Spleen (tissue), 11 donors: ENCODE measurements at regions not wholly inside any gene's neighbourhood (a gene's known extent, or its start where the extent isn't known, plus 50 kb on each side); places are given as distances from the start of the nearest gene placed in this dataset.
A peak's percentile ranks its signal among the peaks of the same experiment; 100 is the strongest.

ENCODE experiments used
- DNase-seq: peaks from one replicate; pipeline ENCODE4 v3.0.0-alpha.2; 2020
- H3K27ac ChIP-seq, 8 donors: fragments of 200-600 bp; sonication (generic) in 7 of 8; 1 replicate in 4 of 8; 2 replicates in 4 of 8; pipeline versions ENCODE4 v1.5.0 to v1.8.0; 2016 to 2021; ENCODE audit warnings: inconsistent platforms in 4 of 8, mild to moderate bottlenecking in 4 of 8, moderate library complexity in 1 of 8
- H3K27me3 ChIP-seq, 7 donors: fragments of 200-600 bp; sonication (generic) in 6 of 7; replicated peaks in 1 of 7; 1 replicate in 4 of 7; 2 replicates in 3 of 7; pipeline versions ENCODE4 v1.5.0 to v1.8.0; 2016 to 2021; ENCODE audit warnings: inconsistent platforms in 3 of 7, mild to moderate bottlenecking in 1 of 7
- H3K36me3 ChIP-seq, 6 donors: fragments of 200-600 bp; sonication (generic) in 5 of 6; 1 replicate in 4 of 6; 2 replicates in 2 of 6; pipeline versions ENCODE4 v1.5.0 to v1.8.0; 2016 to 2021; ENCODE audit warnings: inconsistent platforms in 2 of 6
- H3K4me1 ChIP-seq, 6 donors: fragments of 200-600 bp; sonication (generic) in 5 of 6; 1 replicate in 3 of 6; 2 replicates in 3 of 6; pipeline versions ENCODE4 v1.5.0 to v1.8.0; 2016 to 2021; ENCODE audit warnings: inconsistent platforms in 3 of 6
- H3K4me3 ChIP-seq, 8 donors: fragments of 200-600 bp; sonication (generic) in 7 of 8; 1 replicate in 4 of 8; 2 replicates in 4 of 8; pipeline versions ENCODE4 v1.5.0 to v1.8.0; 2016 to 2021; ENCODE audit warnings: inconsistent platforms in 4 of 8, mild to moderate bottlenecking in 4 of 8, moderate library complexity in 2 of 8
- H3K9me3 ChIP-seq, 8 donors: fragments of 200-600 bp; sonication (generic) in 7 of 8; 1 replicate in 4 of 8; 2 replicates in 4 of 8; pipeline versions ENCODE4 v1.5.0 to v1.8.0; 2016 to 2021; ENCODE audit warnings: inconsistent platforms in 4 of 8
- POLR2A ChIP-seq, 3 donors: fragments of 450-650 bp; IDR thresholded peaks; one replicate each; pipeline ENCODE4 v1.5.1; 2017; ENCODE audit warnings: antibody characterized with exemption in 3 of 3, mild to moderate bottlenecking in 1 of 3
- POLR2AphosphoS5 ChIP-seq, 3 donors: sonication (generic); formaldehyde crosslinking; IDR thresholded peaks; one replicate each; pipeline ENCODE4 v1.5.1; 2017; ENCODE audit warnings: antibody characterized with exemption in 3 of 3
- WGBS, 5 donors: extraction: QIAGEN DNeasy Blood & Tissue Kit in 3 of 5; methylation state at CpG; one replicate each; pipeline versions ENCODE4 v1.1.5 to v1.1.7; 2013 to 2018; 5-methylcytosine and 5-hydroxymethylcytosine counted together
- intact Hi-C: fragments of 100-400 bp; cut with DNase I; formaldehyde crosslinking; loops from one replicate; pipeline ENCODE4 v1.15.0; 2023; ENCODE audit warnings: low total_unique reads
- TF ChIP-seq, protein P1 (sequence below), 11 experiments: fragments of 200-600 bp in 7 of 11; fragments of 450-650 bp in 4 of 11; sonication (generic) in 4 of 11; IDR thresholded peaks in 8 of 11; conservative IDR thresholded peaks in 3 of 11; 1 replicate in 7 of 11; 2 replicates in 4 of 11; pipeline versions ENCODE4 v1.4.0 to v1.8.0; 2016 to 2021; ENCODE audit warnings: antibody characterized with exemption in 11 of 11, inconsistent platforms in 4 of 11, mild to moderate bottlenecking in 1 of 11
- donor health status: healthy with polysubstance abuse.
- donor health status: DM: no; HTN: no; CAD: no; lungs with moderate emphysema.
- donor health status: DM: no; HTN: no; CAD: no.
- donor health status: Bipolar disorder and iron deficiency.
- donor health status: healthy.
- donor health status: DM: no; HTN: no; CAD: no.
- donor health status: DM: yes; HTN: yes; CAD: no.

DNA sequence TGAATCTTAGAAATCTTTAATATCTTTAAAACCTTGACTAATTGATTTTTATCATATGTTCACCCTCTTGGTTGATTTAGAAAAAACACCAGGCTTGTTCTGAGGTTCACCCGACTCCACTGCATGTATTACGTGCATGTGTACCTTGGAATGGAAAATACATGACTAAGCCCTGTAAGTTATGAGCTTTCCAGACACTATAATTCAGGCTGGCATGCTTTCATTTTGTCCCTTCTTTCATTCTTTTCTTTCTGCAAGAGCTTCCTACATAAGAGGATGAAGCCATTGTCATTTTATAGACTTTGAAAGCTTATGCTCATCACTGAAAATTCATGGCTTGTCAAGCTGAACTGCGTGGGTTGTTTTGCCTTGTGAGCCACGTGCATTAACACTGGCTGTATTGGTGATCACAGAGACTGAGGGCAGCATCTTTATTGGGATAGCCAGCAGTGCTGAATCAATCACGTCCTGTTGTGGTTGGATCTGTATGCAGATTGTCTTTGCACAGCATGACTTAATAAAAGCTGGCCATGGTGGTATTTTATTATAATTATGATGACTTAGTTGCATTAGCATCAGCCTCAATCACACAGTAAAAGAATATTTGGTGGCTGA is 141.9 kb downstream of the SLIT2 start:
- H3K27ac ChIP-seq: no peak overlapping the region
- no peaks in the 10 kb centered on the region for H3K27me3 ChIP-seq
- no peak for DNase-seq

DNA sequence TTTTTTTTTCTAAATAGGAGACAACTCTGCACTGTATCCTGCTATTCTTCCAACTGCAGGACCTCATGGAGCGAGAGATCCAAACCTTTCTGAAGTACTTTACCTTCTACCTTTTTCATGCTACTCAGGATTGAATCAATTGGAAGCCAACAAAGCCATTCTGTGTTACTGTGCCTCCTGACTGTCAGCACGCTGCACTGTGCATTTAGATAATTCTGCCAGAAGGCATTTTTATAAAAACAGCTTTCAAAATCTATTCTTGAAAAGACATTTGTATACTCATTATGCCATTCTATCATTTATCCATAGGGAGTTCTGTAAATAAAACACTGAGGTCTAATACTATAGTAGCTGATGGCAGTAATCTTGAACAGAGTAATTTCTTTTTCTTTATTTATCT is 142.8 kb downstream of the SLIT2 start:
- no peak overlapping the region for H3K27ac ChIP-seq
- no peaks in the 10 kb centered on the region for H3K9me3 ChIP-seq
- H3K4me3 ChIP-seq: no peak overlapping the region
- WGBS, 5 donors: 77 to 90% (median 82%) methylated on average over 2 of the region's 2 CpGs
- no peak for DNase-seq
- intact Hi-C loops: no loop called here
- H3K27me3 ChIP-seq: no peaks in the 10 kb centered on the region
- no peaks in the 10 kb centered on the region for H3K4me1 ChIP-seq
- TF ChIP-seq POLR2A (IDR thresholded peaks at IDR 0.05) (no peak), POLR2AphosphoS5 (IDR thresholded peaks at IDR 0.05) (no peak)
- TF ChIP-seq, protein P1, sequence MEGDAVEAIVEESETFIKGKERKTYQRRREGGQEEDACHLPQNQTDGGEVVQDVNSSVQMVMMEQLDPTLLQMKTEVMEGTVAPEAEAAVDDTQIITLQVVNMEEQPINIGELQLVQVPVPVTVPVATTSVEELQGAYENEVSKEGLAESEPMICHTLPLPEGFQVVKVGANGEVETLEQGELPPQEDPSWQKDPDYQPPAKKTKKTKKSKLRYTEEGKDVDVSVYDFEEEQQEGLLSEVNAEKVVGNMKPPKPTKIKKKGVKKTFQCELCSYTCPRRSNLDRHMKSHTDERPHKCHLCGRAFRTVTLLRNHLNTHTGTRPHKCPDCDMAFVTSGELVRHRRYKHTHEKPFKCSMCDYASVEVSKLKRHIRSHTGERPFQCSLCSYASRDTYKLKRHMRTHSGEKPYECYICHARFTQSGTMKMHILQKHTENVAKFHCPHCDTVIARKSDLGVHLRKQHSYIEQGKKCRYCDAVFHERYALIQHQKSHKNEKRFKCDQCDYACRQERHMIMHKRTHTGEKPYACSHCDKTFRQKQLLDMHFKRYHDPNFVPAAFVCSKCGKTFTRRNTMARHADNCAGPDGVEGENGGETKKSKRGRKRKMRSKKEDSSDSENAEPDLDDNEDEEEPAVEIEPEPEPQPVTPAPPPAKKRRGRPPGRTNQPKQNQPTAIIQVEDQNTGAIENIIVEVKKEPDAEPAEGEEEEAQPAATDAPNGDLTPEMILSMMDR (IDR thresholded peaks at IDR 0.05 in 8 of 11, conservative IDR thresholded peaks at IDR 0.05 in 3 of 11): no peak
- no peaks in the 10 kb centered on the region for H3K36me3 ChIP-seq

More for the DNA sequence above, 141.9 kb downstream of the SLIT2 start:
- H3K9me3 ChIP-seq: no peaks in the 10 kb centered on the region
- 68 to 81% (median 70%) methylated on average over 5 of the region's 5 CpGs for WGBS, 5 donors
- TF ChIP-seq POLR2AphosphoS5 (IDR thresholded peaks at IDR 0.05) (no peak), POLR2A (IDR thresholded peaks at IDR 0.05) (no peak)
- TF ChIP-seq, protein P1 (IDR thresholded peaks at IDR 0.05 in 8 of 11, conservative IDR thresholded peaks at IDR 0.05 in 3 of 11): no peak
- H3K4me1 ChIP-seq: no peaks in the 10 kb centered on the region
- H3K36me3 ChIP-seq: no peaks in the 10 kb centered on the region
- intact Hi-C loops: no loop called here
- no peak overlapping the region for H3K4me3 ChIP-seq

DNA sequence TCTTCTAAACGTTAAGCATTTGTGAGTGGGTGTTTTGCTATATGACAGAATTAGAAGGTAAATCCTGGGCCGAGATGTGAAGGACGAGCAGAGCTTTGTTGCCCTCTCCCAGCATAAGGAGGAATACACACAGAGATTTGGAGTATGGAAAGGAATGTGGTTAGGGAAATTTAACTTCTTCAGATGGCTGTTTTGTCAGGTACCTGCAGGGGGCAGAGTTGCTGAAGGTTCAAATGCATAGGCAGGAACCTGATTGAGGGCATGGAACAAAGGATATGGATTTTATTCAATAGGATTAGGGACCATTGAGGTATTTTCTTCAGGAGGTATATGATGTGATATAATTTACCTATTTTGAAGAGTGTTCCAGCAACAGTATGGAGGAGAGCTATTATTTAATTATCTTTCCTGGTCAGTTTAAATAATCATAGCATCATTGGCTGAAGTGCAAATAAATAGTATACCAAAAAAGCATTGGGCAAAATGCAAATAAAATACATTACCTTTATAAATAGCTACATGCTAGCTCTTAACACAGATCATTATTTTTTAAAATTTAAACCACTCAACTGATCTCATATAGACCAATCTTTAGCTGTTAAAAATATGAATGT is 143.6 kb downstream of the SLIT2 start:
- no peak overlapping the region for H3K4me3 ChIP-seq
- no peaks in the 10 kb centered on the region for H3K27me3 ChIP-seq
- intact Hi-C loops: no loop called here
- no peaks in the 10 kb centered on the region for H3K36me3 ChIP-seq
- no peaks in the 10 kb centered on the region for H3K9me3 ChIP-seq
- TF ChIP-seq, protein P1 (IDR thresholded peaks at IDR 0.05 in 8 of 11, conservative IDR thresholded peaks at IDR 0.05 in 3 of 11): peak in 4 of 11 experiments; percentile 33 to 48 (median 40)
- no peak for TF ChIP-seq POLR2A (IDR thresholded peaks at IDR 0.05)
- no peaks in the 10 kb centered on the region for H3K4me1 ChIP-seq
- no peak overlapping the region for H3K27ac ChIP-seq
- no peak for DNase-seq
- WGBS, 5 donors: 26 to 38% (median 35%) methylated on average over 3 of the region's 3 CpGs

DNA sequence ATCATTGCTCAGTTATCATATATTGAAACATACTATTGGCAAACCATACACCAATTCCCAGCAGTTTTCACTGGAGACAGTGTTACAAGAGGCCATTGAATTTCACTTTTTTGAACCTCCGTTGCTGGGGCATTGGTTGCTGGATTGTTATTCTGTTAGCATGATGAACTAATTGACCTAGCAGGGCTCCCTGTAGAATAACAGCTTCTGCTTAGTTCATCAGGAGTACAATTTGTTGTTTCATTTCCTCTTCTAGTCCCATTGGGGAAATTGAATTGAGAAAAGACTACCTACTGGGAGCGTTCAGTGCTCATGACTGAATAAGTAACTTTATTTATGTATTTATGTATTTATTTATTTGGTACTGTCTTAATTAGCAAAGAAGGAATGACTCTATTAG is 151.6 kb downstream of the SLIT2 start:
- intact Hi-C loops: no loop called here
- Histone ChIP-seq H3K36me3 (no peaks in the 10 kb centered on the region), H3K9me3 (no peaks in the 10 kb centered on the region), H3K27ac (no peak overlapping the region), H3K27me3 (no peaks in the 10 kb centered on the region), H3K4me1 (no peaks in the 10 kb centered on the region), H3K4me3 (no peak overlapping the region)
- 36 to 69% (median 43%) methylated on average over 2 of the region's 2 CpGs for WGBS, 5 donors
- TF ChIP-seq POLR2AphosphoS5 (IDR thresholded peaks at IDR 0.05) (no peak), POLR2A (IDR thresholded peaks at IDR 0.05) (no peak)
- TF ChIP-seq, protein P1 (IDR thresholded peaks at IDR 0.05 in 8 of 11, conservative IDR thresholded peaks at IDR 0.05 in 3 of 11): no peak
- no peak for DNase-seq
